Heart left ventricle (tissue), 16 donors: ENCODE measurements at regions not wholly inside any gene's neighbourhood (a gene's known extent, or its start where the extent isn't known, plus 50 kb on each side); places are given as distances from the start of the nearest gene placed in this dataset.
"Not testable (repeated sequence)": the region's sequence is repeated elsewhere in the genome, so short reads cannot be mapped to it uniquely, and the experiment has no call there.

Source experiments
- ATAC-seq, 4 donors: fragments of 200-7000 bp; cut with Tn5 transposase; one replicate each; pipeline ENCODE4 v1.9.1; 2020 to 2022; ENCODE audit warnings: moderate library complexity in 4 of 4, mild to moderate bottlenecking in 3 of 4, moderate number of reproducible peaks in 1 of 4
- DNase-seq, 5 donors: peaks; one replicate each; pipeline ENCODE4 v3.0.0-alpha.2; 2020
- H3K27ac ChIP-seq, 12 donors: fragments of 200-600 bp; sonication (generic) in 4 of 12; one replicate each; pipeline versions ENCODE4 v1.5.0 to v1.8.0; 2016 to 2022; ENCODE audit warnings: mild to moderate bottlenecking in 2 of 12
- H3K27me3 ChIP-seq, 9 donors: fragments of 200-600 bp; sonication (generic) in 2 of 9; one replicate each; pipeline versions ENCODE4 v1.5.1 to v1.8.0; 2016 to 2022; ENCODE audit warnings: mild to moderate bottlenecking in 3 of 9
- H3K36me3 ChIP-seq, 9 donors: fragments of 200-600 bp; sonication (generic) in 2 of 9; one replicate each; pipeline versions ENCODE4 v1.5.0 to v1.8.0; 2018 to 2022; ENCODE audit warnings: mild to moderate bottlenecking in 2 of 9
- H3K4me1 ChIP-seq, 12 donors: fragments of 200-600 bp; sonication (generic) in 4 of 12; one replicate each; pipeline versions ENCODE4 v1.5.0 to v1.8.0; 2016 to 2022; ENCODE audit warnings: mild to moderate bottlenecking in 3 of 12
- H3K4me3 ChIP-seq, 12 donors: fragments of 200-600 bp; sonication (generic) in 4 of 12; one replicate each; pipeline versions ENCODE4 v1.5.0 to v1.8.0; 2017 to 2022; ENCODE audit warnings: mild to moderate bottlenecking in 9 of 12, moderate library complexity in 4 of 12
- H3K9me3 ChIP-seq, 12 donors: fragments of 200-600 bp; sonication (generic) in 4 of 12; one replicate each; pipeline versions ENCODE4 v1.5.0 to v1.8.0; 2016 to 2022; ENCODE audit warnings: mild to moderate bottlenecking in 1 of 12
- CTCF ChIP-seq, 12 donors: fragments of 200-600 bp; sonication (generic) in 4 of 12; IDR thresholded peaks; one replicate each; pipeline versions ENCODE4 v1.5.0 to v1.8.0; 2018 to 2022; ENCODE audit warnings: antibody characterized with exemption in 12 of 12, mild to moderate bottlenecking in 5 of 12
- POLR2A ChIP-seq, 2 donors: fragments of 450-650 bp; IDR thresholded peaks; one replicate each; pipeline ENCODE4 v1.6.1; 2017; ENCODE audit warnings: antibody characterized with exemption in 2 of 2, mild to moderate bottlenecking in 2 of 2, moderate library complexity in 2 of 2
- WGBS, 4 donors: extraction: QIAGEN DNeasy Blood & Tissue Kit in 2 of 4; methylation state at CpG; one replicate each; pipeline versions ENCODE4 v1.1.5 to v1.1.7; 2013 to 2018; 5-methylcytosine and 5-hydroxymethylcytosine counted together
- intact Hi-C, 10 donors: fragments of 100-400 bp; cut with DNase I; formaldehyde crosslinking; loops; one replicate each; pipeline versions ENCODE4 v1.11.1 to v1.14.2; 2022
- donor health status: ischemic (EF 13 %, LVEDD 7.1; RV severe dilation, severe dysfunction).
- donor health status: healthy with polysubstance abuse.
- donor health status: DM: no; HTN: yes; CAD: no.
- donor health status: DM: no; HTN: no; CAD: no.
- donor health status: ischemic (EF 25% LVEDD 6.9; RV normal size, moderate dysfunction).
- donor health status: ischemic (EF 25% LVEDD 5.7; RV mildly dilated, moderate dysfunction).
- donor health status: healthy.
- donor health status: DM: yes; HTN: yes; CAD: no.
- donor health status: ischemic (EF 35%, LVEDD 5.7; RV mildly dilated, moderate dysfunction).
- donor health status: nonischemic (EF 11% LVEDD 7.7; RV severe dilation, severe dysfunction).
- donor health status: DM: yes; HTN: yes; CAD: no.
- donor health status: PGD.
- donor health status: ischemic (EF 29% LVEDD 5.4; RV normal size, mild dysfunction).
- donor health status: nonischemic (EF 23%, LVEDD 6.1; RV moderate dilation, normal function).

GRCh38 chr4:56147371-56147770, 198.6 kb downstream of the CEP135 start:
- no peak overlapping the region for H3K4me3 ChIP-seq
- ATAC-seq (no peak), DNase-seq (no peak)
- H3K27me3 ChIP-seq: peaks cover 0 to 4% (median 0%) of the 10 kb centered on the region in 9 donors
- no peaks in the 10 kb centered on the region for H3K36me3 ChIP-seq
- no peak for TF ChIP-seq POLR2A (IDR thresholded peaks at IDR 0.05)
- H3K4me1 ChIP-seq: no peaks in the 10 kb centered on the region
- H3K27ac ChIP-seq: no peak overlapping the region
- H3K9me3 ChIP-seq: no peaks in the 10 kb centered on the region
- intact Hi-C loops: no loop called here

- no peak overlapping the region for H3K4me3 ChIP-seq
- H3K4me1 ChIP-seq: no peaks in the 10 kb centered on the region
- TF ChIP-seq CTCF (IDR thresholded peaks at IDR 0.05): no peak
- no peak for TF ChIP-seq POLR2A (IDR thresholded peaks at IDR 0.05)
- WGBS, 4 donors: 82 to 86% (median 85%) methylated on average over 9 of the region's 9 CpGs
- DNase-seq (no peak), ATAC-seq (no peak)
- H3K36me3 ChIP-seq: no peaks in the 10 kb centered on the region
- H3K27me3 ChIP-seq: peaks cover 0 to 4% (median 0%) of the 10 kb centered on the region in 9 donors
- intact Hi-C loops: no loop called here
- H3K27ac ChIP-seq: no peak overlapping the region
- H3K9me3 ChIP-seq: no peaks in the 10 kb centered on the region
These were observed 198.2 kb downstream of the CEP135 start for GRCh38 chr4:56146956-56147355.

- Histone ChIP-seq H3K27me3 (peaks cover 0 to 4% (median 0%) of the 10 kb centered on the region in 9 donors), H3K4me3 (no peak overlapping the region), H3K4me1 (no peaks in the 10 kb centered on the region), H3K27ac (no peak overlapping the region), H3K36me3 (no peaks in the 10 kb centered on the region), H3K9me3 (no peaks in the 10 kb centered on the region)
- no peak for TF ChIP-seq POLR2A (IDR thresholded peaks at IDR 0.05)
- no peak for TF ChIP-seq CTCF (IDR thresholded peaks at IDR 0.05)
- WGBS, 4 donors: 89 to 96% (median 93%) methylated on average over 1 of the region's 1 CpG
- intact Hi-C loops: no loop called here
- no peak for ATAC-seq
- no peak for DNase-seq
These were observed 193.3 kb downstream of the CEP135 start for GRCh38 chr4:56142088-56142487.

- H3K27me3 ChIP-seq: peaks cover 0 to 2% (median 0%) of the 10 kb centered on the region in 9 donors
- DNase-seq: no peak
- no peak overlapping the region for H3K4me3 ChIP-seq
- no peaks in the 10 kb centered on the region for H3K36me3 ChIP-seq
- 81 to 88% (median 83%) methylated on average over 1 of the region's 1 CpG for WGBS, 4 donors
- no peak overlapping the region for H3K27ac ChIP-seq
- H3K4me1 ChIP-seq: peaks cover 0 to 5% (median 0%) of the 10 kb centered on the region in 12 donors
- no peaks in the 10 kb centered on the region for H3K9me3 ChIP-seq
- ATAC-seq: no peak
- intact Hi-C loops: no loop called here
- TF ChIP-seq CTCF (IDR thresholded peaks at IDR 0.05) (no peak), POLR2A (IDR thresholded peaks at IDR 0.05) (no peak)
These were observed 190.6 kb downstream of the CEP135 start for GRCh38 chr4:56139241-56139827.

- intact Hi-C loops, DNase-seq, H3K9me3 ChIP-seq, H3K4me3 ChIP-seq, H3K4me1 ChIP-seq, H3K36me3 ChIP-seq, H3K27me3 ChIP-seq: not testable (repeated sequence)
- 68 to 84% (median 81%) methylated on average over 8 of the region's 8 CpGs for WGBS, 4 donors
- ATAC-seq: peak in 1 of 4 donors; percentile 20
- H3K27ac ChIP-seq: peak overlapping the region in 2 of 12 donors; percentile 29 to 33
These were observed 186.1 kb downstream of the CEP135 start for GRCh38 chr4:56134834-56135233.
